Vagina (tissue), 2 donors: ENCODE measurements at regions not wholly inside any gene's neighbourhood (a gene's known extent, or its start where the extent isn't known, plus 50 kb on each side); places are given as distances from the start of the nearest gene placed in this dataset.

Source experiments
- DNase-seq, 2 donors: peaks; one replicate each; pipeline ENCODE4 v3.0.0-alpha.2; 2017; ENCODE audit errors: extremely low spot score in 2 of 2
- H3K27ac ChIP-seq: fragments of 200-600 bp; sonication (generic); one replicate; pipeline ENCODE4 v1.5.1; 2019
- H3K27me3 ChIP-seq: fragments of 200-600 bp; sonication (generic); one replicate; pipeline ENCODE4 v1.5.1; 2019
- H3K36me3 ChIP-seq, 2 donors: fragments of 200-600 bp; sonication (generic); one replicate each; pipeline ENCODE4 v1.5.1; 2017 to 2019
- H3K4me1 ChIP-seq: fragments of 200-600 bp; sonication (generic); one replicate; pipeline ENCODE4 v1.5.1; 2019
- H3K4me3 ChIP-seq, 2 donors: fragments of 200-600 bp; sonication (generic); 1 replicate in 1 of 2; 2 replicates in 1 of 2; pipeline ENCODE4 v1.5.1; 2016 to 2019
- H3K9me3 ChIP-seq: fragments of 200-600 bp; sonication (generic); one replicate; pipeline ENCODE4 v1.5.1; 2019
- POLR2A ChIP-seq, 2 donors: fragments of 450-650 bp; IDR thresholded peaks; one replicate each; pipeline ENCODE4 v1.6.1; 2017; ENCODE audit warnings: antibody characterized with exemption in 2 of 2, mild to moderate bottlenecking in 2 of 2, moderate library complexity in 2 of 2
- POLR2AphosphoS5 ChIP-seq, 2 donors: sonication (generic); formaldehyde crosslinking; IDR thresholded peaks; one replicate each; pipeline ENCODE4 v1.9.0; 2017; ENCODE audit warnings: antibody characterized with exemption in 2 of 2, mild to moderate bottlenecking in 2 of 2, low read depth in 1 of 2; ENCODE audit not compliant: insufficient read depth in 1 of 2
- intact Hi-C: fragments of 100-400 bp; cut with DNase I; formaldehyde crosslinking; loops from one replicate; pipeline ENCODE4 v1.15.1; 2023
- TF ChIP-seq, protein P1 (sequence below), 3 experiments: fragments of 450-650 bp in 2 of 3; fragments of 200-600 bp in 1 of 3; sonication (generic) in 1 of 3; IDR thresholded peaks; one replicate each; pipeline ENCODE4 v1.5.1; 2017 to 2019; ENCODE audit warnings: antibody characterized with exemption in 3 of 3, mild to moderate bottlenecking in 2 of 3, moderate library complexity in 2 of 3

DNA sequence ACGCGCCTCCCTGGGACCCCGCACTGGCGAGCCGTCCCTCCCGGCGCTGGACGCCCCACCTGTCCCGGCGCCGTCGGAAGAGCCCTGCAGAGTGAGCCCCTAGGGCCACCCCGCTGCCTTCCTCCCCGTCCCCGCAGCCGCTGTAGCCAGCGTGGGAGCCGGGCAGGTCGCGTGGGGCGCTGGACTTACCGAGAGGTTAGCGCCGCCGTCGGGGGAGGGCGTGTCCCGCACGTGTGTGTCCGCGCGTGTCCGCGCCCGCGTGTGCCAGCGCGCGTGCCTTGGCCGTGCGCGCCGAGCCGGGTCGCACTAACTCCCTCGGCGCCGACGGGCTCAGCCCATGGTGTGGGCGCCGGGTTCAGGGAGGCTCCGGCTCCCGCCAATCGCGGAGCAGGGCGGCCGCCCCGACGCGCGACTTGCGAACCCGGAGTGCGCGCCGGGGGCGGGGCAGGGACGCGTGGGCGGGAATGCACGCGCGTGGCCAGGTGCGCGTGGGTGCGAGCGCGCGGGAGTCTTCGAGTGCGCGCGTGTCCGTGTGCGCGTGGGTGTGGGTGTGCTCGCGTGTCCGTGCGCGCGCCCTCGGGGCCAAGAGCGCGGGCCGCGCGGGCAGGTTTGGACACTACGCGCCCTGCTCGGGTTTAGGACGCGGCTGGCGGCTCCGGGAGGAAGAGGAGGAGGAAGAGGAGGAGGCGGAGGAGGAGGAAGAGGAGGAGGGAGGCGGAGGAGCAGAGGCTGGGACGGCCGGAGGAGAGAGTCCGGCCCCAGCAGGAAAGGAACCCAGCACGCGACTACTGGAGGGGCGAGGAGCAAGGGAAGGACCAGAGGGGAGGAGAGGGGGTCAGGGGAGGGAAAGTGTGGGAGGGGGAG, 145.2 kb upstream of the ETS2 start:
- H3K4me1 ChIP-seq = peaks cover 13% of the 10 kb centered on the region
- DNase-seq = no peak
- TF ChIP-seq POLR2A (IDR thresholded peaks at IDR 0.05) = peak in 1 of 2 donors; percentile 7
- TF ChIP-seq POLR2AphosphoS5 (IDR thresholded peaks at IDR 0.05; ENCODE audit: insufficient read depth in 1 of 2, low read depth in 1 of 2) = no peak
- H3K36me3 ChIP-seq = no peaks in the 10 kb centered on the region
- H3K27ac ChIP-seq = peak overlapping the region; percentile 54
- intact Hi-C loops = no loop called here
- no peaks in the 10 kb centered on the region for H3K9me3 ChIP-seq
- no peaks in the 10 kb centered on the region for H3K27me3 ChIP-seq
- peak overlapping the region; percentile 52 to 56 for H3K4me3 ChIP-seq

DNA sequence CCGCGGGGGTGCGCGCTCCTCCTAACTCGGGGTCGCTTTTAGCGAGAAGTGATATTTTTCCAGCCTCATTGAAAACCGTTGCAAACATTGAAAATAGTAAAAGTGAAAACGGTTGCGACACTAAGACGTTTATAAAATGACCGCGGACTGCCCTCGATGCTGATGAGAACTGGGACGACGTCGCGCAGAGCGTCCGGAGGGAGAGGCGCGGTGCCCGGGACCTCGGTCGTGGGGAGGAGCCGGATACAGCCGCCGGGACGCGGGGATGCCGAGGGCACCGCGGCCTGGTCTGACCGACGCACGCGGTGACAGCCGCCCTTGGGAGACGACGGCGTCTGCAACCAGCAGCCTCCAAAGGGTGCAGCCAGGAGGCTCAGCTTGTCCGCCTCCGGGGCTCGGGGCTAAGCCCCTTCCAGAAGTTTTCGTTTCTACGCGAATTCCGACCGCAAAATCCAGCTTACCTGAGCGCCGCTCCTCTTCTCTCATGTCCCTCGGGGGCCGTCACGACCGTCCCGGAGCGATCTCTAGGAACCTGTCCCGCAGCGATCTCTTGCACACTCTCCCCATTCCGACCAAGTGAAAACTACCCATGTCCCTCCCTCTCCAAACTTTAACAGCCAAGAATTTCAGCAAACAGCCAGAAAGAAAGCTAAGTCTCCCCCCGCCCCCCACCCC, 144.4 kb upstream of the ETS2 start:
- no peaks in the 10 kb centered on the region for H3K9me3 ChIP-seq
- peak overlapping the region; percentile 52 to 56 for H3K4me3 ChIP-seq
- peaks cover 13% of the 10 kb centered on the region for H3K4me1 ChIP-seq
- no peaks in the 10 kb centered on the region for H3K27me3 ChIP-seq
- intact Hi-C loops = no loop called here
- DNase-seq = no peak
- H3K36me3 ChIP-seq = no peaks in the 10 kb centered on the region
- peak overlapping the region; percentile 54 for H3K27ac ChIP-seq
- TF ChIP-seq POLR2AphosphoS5 (IDR thresholded peaks at IDR 0.05; ENCODE audit: insufficient read depth in 1 of 2, low read depth in 1 of 2) (peak in 1 of 2 donors; percentile 49), POLR2A (IDR thresholded peaks at IDR 0.05) (no peak)
- TF ChIP-seq, protein P1, sequence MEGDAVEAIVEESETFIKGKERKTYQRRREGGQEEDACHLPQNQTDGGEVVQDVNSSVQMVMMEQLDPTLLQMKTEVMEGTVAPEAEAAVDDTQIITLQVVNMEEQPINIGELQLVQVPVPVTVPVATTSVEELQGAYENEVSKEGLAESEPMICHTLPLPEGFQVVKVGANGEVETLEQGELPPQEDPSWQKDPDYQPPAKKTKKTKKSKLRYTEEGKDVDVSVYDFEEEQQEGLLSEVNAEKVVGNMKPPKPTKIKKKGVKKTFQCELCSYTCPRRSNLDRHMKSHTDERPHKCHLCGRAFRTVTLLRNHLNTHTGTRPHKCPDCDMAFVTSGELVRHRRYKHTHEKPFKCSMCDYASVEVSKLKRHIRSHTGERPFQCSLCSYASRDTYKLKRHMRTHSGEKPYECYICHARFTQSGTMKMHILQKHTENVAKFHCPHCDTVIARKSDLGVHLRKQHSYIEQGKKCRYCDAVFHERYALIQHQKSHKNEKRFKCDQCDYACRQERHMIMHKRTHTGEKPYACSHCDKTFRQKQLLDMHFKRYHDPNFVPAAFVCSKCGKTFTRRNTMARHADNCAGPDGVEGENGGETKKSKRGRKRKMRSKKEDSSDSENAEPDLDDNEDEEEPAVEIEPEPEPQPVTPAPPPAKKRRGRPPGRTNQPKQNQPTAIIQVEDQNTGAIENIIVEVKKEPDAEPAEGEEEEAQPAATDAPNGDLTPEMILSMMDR (IDR thresholded peaks at IDR 0.05) = no peak

DNA sequence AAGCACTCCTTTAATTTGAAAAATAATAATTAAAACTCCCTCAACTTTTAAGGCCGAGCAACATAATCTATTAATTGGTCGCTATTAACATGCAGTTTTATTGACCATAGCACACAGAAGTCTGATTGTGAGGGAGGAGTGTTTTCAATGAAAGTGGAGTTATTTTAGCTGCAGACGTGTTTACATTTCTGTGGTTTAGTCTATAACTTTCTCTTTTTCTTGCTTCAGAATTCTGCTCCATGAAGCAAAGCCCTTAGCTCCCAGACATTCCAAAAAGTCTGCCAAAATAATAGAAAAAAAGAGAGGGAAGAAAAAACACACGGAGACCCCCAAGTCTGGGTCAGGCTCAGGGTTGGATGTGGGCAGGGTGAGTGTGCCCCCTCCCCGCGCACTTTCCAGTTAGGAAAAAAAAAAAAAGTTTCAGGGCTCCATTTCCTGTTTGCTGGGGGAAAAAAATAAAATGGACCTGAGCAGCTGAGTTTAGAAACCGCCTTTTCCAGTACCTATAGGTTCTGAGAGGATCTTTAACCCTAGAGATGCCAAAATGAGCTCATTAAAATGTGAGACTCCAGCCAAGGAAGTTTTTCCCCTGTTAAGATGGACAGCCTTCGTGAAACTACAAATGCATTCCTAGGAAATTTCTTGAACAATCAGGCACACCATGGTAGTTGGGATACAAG, 143.7 kb upstream of the ETS2 start:
- Histone ChIP-seq H3K4me3 (peak overlapping the region; percentile 52 to 56), H3K36me3 (no peaks in the 10 kb centered on the region), H3K27ac (peak overlapping the region; percentile 54), H3K27me3 (no peaks in the 10 kb centered on the region), H3K4me1 (peaks cover 13% of the 10 kb centered on the region), H3K9me3 (no peaks in the 10 kb centered on the region)
- no peak for DNase-seq
- TF ChIP-seq POLR2AphosphoS5 (IDR thresholded peaks at IDR 0.05; ENCODE audit: insufficient read depth in 1 of 2, low read depth in 1 of 2) (no peak), POLR2A (IDR thresholded peaks at IDR 0.05) (no peak)
- TF ChIP-seq, protein P1 (IDR thresholded peaks at IDR 0.05) = no peak
- intact Hi-C loops = no loop called here

DNA sequence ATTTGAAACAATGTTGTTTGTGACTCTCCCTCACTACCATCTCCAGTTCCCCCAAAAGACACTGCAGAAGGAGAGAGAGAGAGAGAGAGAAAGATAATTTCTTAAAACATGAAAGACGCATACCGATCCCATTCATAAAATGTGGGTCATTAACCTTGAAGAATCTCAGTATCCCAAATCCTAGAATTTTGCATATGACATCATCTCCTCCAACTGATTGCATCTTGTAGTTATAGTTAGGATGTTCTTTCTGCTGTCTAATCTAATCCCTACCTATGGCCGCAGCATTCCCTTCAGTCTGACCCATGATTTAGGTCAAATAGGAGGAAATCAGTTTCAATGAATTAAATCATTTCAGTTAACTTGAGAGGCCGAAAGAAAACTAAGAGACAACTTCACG, 142.4 kb upstream of the ETS2 start:
- TF ChIP-seq POLR2A (IDR thresholded peaks at IDR 0.05) (no peak), POLR2AphosphoS5 (IDR thresholded peaks at IDR 0.05; ENCODE audit: insufficient read depth in 1 of 2, low read depth in 1 of 2) (no peak)
- TF ChIP-seq, protein P1 (IDR thresholded peaks at IDR 0.05) = no peak
- Histone ChIP-seq H3K9me3 (no peaks in the 10 kb centered on the region), H3K27me3 (no peaks in the 10 kb centered on the region), H3K36me3 (no peaks in the 10 kb centered on the region), H3K4me1 (peaks cover 13% of the 10 kb centered on the region), H3K27ac (no peak overlapping the region), H3K4me3 (no peak overlapping the region)
- no peak for DNase-seq
- intact Hi-C loops = no loop called here

DNA sequence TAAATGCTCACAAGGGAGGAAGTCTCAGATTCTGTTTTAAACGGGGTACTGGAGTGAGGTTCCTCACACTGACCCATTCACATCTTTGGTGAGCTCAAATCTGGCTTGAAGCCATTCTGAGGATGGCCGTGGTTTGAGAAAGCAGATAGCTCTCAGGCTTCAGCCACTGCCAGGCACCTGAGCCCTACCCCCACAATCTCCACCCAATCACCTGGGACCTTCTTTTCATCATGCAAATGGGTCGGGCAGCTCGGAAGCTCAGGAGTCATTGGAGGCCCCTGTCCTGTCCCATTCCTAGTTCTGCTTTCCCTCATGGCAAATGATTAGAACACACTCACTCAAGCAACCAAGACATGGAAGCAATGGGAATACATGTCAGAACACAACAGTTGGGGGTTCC, 141.4 kb upstream of the ETS2 start:
- Histone ChIP-seq H3K4me3 (no peak overlapping the region), H3K27me3 (no peaks in the 10 kb centered on the region), H3K27ac (peak overlapping the region; percentile 19), H3K4me1 (peaks cover 13% of the 10 kb centered on the region), H3K9me3 (no peaks in the 10 kb centered on the region), H3K36me3 (no peaks in the 10 kb centered on the region)
- no peak for DNase-seq
- TF ChIP-seq, protein P1 (IDR thresholded peaks at IDR 0.05) = no peak
- TF ChIP-seq POLR2AphosphoS5 (IDR thresholded peaks at IDR 0.05; ENCODE audit: insufficient read depth in 1 of 2, low read depth in 1 of 2) (no peak), POLR2A (IDR thresholded peaks at IDR 0.05) (no peak)
- intact Hi-C loops = no loop called here
